Activated T-cell treated with anti-CD3 and anti-CD28 coated beads for 1 hour (primary cell): ENCODE measurements at regions not wholly inside any gene's neighbourhood (a gene's known extent, or its start where the extent isn't known, plus 50 kb on each side); places are given as distances from the start of the nearest gene placed in this dataset.

Experiments used
- DNase-seq: peaks from one replicate; pipeline ENCODE4 v3.0.0-alpha.2; 2020; ENCODE audit warnings: low read depth

DNA sequence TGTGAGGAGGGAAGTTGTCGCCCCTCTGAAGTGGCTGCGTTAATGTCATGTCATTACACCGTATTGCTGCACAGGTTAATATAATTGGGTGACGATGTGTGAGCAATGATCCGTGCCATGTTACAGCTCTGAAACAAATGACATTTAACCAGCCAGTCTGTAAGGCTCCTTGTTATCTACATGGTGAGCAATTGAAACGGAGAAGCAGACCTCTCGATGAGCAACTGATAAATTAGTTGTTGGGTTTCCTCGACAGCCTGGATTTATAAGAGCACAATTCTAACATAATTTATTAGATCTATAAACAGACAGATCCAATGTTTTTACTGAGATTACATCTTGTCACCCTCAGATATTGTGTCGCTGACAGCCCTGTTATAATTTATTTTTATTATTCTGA is 49.9 kb upstream of the MAFB start:
- DNase-seq, result no peak

DNA sequence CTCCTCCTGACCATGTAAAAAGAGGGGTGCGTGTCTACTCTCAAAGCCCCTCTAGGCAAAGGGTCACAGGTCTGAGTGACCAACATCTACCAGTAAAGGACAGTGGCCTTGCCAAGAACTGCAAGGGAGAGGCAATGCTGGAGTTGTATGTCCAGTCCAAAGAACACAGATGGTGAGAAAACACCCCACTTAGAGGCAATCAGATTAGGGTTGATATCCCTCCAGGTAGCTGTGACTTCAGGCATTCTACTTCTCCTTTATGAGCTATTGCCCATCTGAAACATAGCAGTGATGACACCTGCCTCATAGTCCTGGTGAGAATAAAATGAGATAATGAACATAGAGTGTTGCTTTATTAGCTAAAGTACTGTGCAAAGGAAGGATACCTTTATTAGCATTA is 50.8 kb upstream of the MAFB start:
- no peak for DNase-seq

DNA sequence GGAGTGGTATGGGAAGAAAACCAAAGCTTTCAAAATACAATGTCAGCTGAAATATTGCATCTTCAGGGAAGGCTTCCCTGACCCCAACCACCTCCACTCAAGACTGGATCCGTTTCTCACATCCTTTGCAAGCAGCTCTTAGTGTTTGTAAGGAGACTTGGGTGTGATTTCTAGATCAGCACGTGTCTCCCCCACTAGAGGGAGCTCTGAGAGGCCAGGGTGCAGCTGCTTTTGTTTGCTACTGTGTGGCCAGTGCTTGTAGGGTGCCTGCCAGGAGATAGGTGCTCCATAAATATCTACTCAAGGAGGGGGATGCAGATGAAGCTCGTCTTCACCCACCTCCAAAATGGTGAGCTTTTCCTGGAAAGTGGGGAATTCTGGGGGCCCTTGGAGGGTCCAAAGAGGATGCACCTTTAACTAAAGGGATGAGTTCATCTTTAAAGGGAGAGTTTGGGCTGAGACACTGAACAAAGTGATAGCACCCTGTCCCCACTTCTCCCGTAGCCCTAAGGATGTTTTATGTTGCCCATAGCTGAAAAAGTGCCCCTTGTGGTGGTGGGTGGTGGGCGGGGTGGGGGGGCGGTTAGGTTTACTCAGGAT is 52.6 kb upstream of the MAFB start:
- DNase-seq, result no peak

DNA sequence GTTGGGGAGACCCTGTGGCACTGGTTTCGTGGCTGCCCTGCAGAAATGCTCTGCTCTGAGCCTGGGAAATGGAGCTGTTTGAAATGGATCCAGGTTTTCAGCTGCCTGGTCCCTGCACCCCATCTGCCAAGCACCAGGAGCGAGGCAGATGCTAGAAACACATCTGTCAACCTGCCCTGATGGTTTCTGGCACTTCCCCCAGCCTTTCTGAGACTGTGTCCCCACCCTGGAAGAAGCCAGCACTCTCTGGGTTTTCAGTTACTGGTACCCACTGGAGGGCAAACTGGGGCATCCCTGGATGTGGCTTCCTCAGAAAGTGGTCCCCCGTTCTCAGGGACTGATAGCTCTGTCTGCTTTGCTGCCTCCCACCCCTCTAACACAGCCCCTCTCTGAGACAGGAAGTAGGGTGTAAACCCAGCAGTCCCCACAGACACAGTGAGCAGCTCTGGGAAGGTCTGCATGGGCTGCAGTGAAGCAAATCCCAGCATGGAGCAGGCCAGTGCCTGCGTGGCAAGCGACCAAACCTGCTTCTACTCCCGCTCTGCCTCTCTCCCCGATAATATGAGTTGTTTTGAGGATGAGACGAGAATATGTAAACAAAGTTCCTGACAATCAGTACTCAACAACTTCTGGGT is 54.2 kb upstream of the MAFB start:
- no peak for DNase-seq

DNA sequence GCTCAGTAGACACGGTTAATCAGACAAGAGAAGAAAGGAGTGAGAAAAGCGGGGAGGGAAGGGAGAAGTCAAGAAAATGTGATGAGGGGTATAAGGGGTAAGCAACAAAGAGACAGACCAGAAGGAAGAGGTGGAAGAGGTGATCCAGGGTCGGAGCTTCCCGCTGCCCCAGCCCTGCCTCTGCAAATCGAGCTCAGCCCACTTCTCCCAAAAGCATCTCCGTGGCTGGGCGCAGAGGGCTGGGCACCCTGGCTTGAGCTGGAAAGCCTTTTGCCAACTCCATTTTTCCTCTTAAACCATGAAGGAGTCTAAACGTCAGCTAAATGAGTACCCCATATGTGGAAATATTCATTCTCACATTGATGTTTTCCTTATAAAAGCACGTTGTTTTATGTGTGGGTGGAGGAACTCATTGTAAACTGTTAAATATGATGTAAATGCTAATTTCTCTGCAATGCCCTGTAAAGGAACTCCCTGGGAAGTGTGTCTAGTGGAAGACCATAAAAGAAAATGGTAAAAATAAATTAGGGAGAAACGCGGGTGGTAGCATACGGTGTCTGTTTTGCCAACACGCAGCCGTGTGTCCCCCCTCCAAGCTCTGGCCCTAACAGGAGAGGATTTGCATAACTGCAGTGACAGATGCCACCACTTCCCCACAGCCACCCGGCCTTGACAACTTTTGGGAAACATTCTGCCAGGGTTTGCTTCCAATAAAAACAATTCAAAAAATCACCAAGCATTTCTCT is 55.2 kb upstream of the MAFB start:
- no peak for DNase-seq

DNA sequence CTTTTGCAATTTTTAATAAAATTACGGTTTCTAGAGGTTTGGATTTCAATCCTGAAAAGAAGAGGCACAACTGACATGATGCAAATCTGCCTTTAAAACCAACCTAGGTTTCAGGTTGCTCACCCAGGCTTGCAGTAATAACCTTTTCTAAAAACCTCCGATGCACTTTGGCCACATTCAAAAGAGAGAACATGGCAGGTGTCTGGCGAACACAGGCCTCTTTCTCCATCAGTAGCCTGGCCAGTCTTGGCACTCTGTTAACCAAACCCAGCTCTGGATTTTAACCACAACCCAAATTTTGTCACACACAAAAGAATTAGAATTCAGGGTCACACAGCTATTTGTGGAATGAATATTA is 55.8 kb upstream of the MAFB start:
- no peak for DNase-seq

DNA sequence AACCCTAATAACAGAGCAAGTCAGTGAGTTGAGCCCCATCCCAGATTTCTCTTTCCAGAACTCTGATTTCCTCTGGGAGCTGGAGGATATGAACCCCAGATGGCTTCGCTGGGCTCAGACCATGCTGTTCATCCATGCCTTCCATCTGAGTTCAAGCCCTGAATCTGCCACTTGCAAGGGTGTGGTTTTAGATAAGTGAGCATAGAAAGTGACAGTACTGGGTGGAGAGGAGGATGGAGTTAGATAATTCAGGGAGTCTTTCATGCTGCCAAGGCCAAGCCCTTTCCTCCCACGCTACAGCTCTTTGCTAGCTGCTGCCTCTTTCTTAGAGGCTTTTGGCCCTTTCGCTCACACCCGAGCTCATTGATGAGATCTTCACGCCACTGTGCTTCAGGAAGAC is 57.2 kb upstream of the MAFB start:
- DNase-seq, result no peak

DNA sequence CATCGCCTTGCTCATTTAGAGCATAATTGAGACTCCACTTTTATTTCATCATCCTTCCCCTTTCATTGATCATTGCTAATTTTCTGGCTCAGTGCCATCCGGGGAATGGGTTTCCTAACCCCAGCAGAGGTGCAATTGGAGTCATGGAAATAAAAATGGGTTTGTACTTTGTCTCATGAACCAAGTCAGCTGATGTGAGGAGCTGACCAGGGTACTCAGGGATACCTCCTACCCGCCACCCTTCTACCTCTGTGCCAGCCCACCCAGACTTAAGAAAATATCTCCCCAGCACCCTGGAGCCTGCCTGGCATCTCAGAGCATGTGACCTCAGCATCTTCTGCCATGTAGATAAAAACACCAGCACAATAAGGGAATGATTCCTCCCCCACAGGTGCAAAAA is 59.1 kb upstream of the MAFB start:
- DNase-seq, result no peak

DNA sequence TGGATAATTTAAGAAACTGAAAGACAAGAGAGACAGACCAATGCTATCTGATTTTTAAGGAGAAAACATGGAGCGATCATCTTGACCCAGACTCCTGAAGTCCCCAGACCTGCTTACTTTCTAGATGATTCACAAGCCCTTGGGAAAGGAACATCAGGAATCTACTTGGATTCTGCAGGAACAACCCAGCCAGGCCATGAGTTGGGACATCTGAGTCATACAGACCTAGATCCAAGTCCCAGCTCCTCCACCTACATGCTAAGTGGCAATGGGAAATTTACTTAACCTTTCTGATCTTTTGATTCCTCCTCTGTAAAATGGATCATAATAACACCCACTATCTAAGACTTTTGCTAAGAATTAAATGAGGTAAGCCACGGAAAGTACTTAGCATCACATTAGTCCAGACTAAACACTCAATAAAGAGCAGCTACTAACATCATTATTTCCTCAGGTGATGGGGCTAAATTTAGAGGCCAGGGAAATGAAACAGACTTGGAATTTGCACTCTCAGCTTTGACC is 61.0 kb upstream of the MAFB start:
- no peak for DNase-seq

DNA sequence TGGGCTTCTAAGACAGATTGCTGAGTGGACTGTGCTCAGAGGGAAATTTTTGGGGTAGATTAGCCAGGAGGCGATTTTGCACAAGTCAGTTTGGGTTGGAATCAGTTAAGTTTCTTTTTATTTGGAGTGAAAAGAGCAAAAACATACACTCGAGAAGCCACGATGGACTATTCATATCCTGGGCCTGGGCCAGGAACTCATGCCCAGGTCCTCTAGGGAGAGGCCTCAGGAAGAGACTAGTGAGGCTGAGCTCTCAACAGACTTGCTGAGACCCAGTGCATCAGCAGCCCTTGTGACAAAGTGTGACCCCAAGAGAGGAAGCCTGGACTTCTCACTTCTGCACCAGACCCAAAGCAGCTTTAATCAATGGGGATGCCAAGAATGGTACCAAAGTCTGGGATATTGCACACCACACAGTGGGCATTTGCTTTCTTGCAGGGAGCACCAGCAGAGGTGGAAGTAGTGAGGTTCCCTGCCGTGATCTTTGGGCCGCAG is 61.6 kb upstream of the MAFB start:
- no peak for DNase-seq

DNA sequence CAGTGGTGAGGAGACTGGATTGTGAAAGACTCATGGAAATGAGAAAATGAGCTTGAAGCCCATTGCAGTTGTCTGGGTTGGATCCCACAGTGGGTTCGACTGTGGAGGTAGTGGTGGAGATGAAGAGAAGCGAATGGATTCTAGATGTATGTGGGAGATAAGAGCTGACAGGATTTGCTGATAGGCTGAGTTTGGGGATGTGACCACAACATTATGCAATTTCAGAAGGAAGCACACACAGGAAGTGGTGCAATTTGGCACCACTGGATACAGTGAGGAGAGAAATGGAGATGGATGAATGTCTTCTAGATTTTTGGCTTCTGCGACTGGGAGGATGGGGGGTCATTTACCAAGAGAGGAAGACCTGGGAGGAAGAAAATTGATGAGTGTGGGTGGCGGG is 64.4 kb upstream of the MAFB start:
- DNase-seq, result no peak

DNA sequence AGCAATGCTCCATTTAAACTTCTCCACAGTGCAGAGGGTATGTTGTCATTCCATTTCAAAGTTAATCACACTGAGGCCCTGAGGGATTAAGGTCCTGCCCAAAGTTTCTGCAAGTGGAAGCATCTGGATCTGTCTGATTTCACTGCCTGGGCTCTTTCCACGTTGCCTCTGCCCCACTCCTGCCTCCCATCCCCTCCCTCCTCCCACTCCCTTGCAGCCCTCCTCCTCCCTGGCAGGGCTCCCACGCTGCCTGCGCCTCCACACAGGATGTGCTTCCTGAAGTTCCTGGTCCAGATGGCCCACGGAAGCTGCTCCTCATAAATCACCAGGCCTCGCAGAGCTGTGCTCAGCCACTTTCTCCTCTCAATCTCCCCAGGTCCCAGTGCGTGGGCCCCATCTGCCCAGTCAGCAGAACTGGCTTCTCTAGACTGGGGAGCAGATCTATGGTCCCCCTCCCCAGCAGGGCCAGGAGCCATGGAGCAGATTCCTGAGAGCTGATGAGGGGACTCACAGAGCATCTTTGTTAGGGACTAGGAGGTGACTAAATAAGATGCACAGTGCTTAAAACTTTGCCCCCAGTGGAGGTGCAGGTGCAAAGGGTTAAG is 65.4 kb upstream of the MAFB start:
- DNase-seq, result no peak

DNA sequence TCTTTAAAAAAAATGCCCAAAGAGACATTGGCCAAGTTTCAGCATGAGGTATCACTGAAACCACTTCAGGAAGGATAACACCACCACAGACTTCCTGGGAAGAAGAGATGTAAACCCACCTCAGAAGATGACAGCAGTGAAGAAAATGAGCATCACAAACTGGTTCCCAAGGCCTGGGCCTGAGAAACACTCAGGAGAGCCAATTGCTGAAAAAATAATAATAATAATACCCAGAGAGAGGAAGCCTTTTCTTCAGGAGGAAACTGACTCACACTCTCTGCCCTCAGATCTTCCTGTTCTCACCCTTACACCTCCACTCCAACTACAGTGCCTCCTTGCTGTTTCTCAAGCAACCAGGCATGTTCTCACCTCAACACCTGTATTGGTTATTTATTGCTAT is 68.1 kb upstream of the MAFB start:
- DNase-seq, result no peak

DNA sequence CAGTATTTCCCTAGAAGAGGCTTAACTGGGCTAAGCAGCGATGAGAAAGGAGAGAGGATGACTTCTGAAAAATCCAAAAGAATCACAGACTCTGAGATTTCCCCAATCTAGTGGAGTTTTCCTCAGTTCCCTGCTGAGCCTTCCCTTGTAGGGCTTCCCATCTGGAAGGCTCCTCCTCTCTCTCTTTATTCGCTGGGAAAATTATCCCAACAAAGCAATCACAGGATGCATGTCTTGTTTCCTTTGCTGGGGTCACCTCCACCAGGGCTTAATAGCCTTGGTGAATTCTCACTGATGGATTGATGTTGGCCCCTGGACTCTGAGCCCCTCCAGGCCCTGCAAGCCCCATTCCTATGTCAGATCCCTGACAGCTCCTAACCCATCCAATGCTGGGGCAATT is 69.8 kb upstream of the MAFB start:
- DNase-seq, result no peak

DNA sequence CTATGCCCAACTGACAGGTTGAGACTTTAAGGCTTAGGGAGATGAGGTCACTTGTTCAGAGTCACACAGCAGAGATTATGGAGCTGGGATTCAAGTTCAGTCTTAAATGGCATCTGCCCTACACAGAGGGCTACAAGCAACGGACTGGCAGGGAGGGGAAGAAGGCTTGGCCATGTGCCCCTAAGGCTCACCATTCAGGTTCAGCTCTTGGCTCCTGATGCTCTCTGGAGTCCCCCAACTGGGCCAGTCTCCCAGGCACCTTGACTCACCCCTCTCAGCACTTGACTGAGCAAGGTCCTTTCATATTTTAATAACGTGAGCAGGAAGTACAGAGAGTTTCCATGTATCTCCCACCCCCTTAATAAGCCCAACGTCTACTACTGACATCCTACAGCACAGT is 71.4 kb upstream of the MAFB start:
- DNase-seq, result no peak

DNA sequence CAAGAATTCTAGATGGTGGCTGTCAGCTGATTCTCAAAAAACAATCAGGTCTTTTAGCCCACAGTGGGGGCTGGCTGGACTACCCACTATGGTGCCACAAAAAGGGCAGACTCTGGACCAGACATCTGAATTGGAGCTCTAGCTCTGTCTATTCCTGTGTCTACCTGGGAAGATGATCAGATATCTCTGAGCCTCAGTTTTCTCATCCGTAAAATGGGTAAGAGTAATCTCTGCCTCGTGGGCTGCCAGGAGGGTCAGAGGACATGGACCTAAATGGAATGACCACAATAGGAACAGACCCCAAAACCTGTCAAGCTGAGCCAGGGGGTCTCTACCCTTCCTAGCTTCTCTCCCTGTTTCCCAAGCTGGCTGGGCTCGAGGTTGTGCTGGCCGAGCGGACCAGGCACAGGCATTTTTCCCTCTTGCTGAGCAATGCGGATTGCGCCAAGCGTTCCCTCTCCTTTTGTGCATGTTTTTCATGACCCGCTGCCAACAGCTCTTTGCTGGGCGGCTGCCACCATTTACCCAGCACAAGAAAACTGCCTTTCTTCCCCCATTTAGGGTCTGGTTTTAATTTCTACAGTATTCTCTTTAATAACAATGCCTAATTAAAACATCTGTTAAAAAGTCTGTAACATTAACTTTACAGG is 74.7 kb upstream of the MAFB start:
- no peak for DNase-seq

DNA sequence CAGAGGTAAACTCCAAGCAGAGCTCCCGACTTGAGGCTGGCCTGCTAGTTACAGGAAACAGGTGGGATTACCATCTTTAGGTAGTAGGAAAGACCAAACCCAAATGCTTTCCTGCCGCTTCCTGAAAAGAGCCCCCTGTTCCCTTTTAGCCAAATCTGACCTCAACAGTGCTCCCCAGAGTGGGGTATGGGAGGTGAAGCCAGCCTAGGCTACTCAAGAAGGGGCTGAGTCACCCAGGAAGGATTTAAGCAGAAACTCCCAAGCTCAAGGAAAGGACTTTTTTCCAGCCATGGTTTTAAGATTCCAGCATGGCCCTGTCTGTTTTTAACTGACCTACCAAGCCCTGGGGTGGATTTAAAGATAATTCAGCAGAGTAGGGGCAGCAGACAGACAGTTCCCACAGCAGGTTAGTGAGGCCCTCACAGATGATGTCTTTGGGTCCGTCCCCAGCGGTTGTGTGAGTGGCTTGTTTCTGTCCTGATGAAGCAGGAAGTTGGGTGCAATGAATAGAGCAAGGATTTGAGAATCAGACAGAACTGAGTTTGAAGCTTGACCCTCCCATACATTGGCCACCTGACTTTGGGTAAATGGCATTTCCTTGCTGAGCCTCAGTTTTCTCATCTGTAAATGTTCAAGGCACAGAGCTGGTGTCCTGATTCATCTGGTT is 76.9 kb upstream of the MAFB start:
- DNase-seq, result no peak

DNA sequence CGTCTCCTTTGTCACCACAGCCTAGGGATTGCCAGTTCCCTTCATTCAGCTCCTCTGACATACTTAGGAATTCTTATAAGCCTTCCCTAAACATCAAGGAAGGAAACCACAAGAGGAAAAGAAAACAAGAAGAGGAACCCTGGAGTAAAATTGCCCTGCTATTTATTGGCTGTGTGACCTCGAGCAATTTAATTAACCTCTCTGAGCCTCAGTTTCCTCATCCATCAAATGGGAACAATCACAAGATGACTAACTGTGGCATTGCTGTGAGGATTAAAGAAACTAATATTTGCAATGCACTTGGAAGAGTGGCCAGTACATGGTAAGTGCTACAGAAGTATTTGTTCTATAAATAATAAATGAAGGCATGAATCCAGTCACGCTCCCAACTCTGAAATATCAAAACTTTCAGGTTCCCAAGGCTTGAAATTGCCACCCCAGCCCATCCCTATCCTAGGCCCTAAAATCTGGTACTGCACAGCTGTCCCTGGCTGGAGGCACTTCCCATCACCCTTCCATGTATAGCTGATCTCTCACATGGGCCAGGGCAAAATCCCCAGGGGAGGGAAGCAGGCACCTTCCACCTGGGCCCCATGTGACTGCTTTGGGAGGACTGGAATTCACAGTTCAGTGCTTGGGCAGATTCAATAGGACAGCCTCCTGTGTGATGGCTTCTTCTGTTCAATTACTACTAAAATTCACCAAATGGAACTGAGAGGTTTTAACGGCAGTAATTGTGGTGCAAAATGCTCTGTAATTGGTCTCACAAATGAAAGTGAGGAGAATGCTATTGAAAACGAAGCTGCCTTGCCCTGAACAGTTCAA is 78.0 kb upstream of the MAFB start:
- DNase-seq, result no peak

DNA sequence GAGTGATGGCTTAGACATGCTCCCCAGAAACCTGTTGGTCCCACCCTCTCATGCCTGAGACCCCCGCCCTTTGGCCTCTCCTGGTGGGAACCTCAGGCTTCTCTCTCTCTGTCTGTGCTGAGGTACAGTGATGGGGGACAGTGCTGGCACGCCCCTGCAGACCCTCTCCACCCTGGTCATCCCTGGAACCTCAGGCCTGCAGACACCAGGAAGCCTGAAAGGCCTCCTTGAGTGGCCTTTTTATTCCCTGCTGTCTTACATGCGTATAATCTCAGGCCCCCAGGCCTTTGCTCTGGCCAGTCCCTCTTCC is 78.5 kb upstream of the MAFB start:
- DNase-seq, result no peak

DNA sequence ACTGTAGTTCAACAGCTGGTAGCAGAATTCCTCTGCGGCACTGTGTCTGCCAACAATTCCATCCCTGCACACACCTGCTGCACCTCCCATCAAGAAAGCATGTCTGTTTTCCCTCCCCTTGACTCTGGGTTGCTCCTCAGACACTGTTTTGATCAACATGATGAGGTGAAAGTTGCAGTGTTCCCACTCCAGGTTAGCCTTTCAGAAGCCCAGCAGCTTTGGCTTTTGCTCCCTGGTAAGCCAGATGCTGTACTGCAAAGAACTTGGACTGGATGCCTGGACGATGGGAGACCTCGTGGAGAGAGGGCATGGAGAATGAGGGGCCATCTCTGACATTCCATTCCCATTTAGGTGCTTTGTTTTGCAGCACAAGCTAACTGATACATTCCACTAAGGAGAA is 79.1 kb upstream of the MAFB start:
- DNase-seq, result no peak

DNA sequence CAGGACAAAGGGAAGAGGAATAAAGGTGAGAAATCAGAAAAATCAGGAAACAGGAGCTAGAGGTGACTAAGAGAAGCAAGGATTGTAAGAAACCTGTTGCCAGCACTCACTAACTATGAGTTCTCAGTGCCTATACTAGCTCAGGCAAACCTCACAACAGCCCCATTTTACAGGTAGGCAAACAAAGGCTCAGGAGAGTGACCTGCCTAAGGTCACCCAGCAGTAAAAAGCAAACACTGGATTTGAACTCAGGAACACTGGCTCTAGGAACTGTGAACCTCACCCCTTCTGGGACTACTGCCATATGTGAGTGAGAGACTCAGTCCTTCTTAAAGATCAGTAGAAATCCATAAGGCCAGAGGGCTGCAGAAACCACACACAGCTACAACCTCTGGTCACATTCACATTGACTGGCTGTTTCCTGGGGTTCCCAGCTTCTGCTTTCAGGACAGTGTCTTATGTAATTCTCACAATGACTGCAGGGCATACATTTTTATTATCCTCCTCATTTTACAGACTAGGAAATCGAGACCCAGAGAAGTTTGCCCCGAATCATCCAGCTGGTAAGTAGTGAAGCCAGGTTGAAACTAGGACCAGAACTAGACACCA is 80.7 kb upstream of the MAFB start:
- DNase-seq, result no peak
